Neural cell (in vitro differentiated cells): ENCODE measurements at regions not wholly inside any gene's neighbourhood (a gene's known extent, or its start where the extent isn't known, plus 50 kb on each side); places are given as distances from the start of the nearest gene placed in this dataset.

Experiments used
- H2AFZ ChIP-seq: fragments of 200-600, 300-800 bp; sonication (generic), shearing (Covaris generic); 2 replicates; pipeline ENCODE4 v1.6.0; 2014; ENCODE audit warnings: low read depth, mild to moderate bottlenecking, antibody characterized with exemption, low read length, moderate library complexity
- H3F3A ChIP-seq: fragments of 200-600 bp; shearing (Covaris generic); 2 replicates; pipeline ENCODE4 v1.6.1; 2016; ENCODE audit warnings: mild to moderate bottlenecking, moderate library complexity, mixed read lengths, antibody characterized with exemption, low read length; ENCODE audit not compliant: insufficient read depth, poor library complexity, severe bottlenecking
- H3K27ac ChIP-seq: fragments of 200-600, 300-800 bp; sonication (generic), shearing (Covaris generic); 2 replicates; pipeline ENCODE4 v1.5.1; 2014; ENCODE audit warnings: mild to moderate bottlenecking, low read length, moderate library complexity
- H3K27me3 ChIP-seq: fragments of 300-800, 200-600 bp; sonication (generic), shearing (Covaris generic); 2 replicates; pipeline ENCODE4 v1.6.0; 2014; ENCODE audit warnings: mild to moderate bottlenecking, low read depth, low read length, moderate library complexity; ENCODE audit not compliant: insufficient read depth
- H3K36me3 ChIP-seq: fragments of 300-800, 200-600 bp; sonication (generic), shearing (Covaris generic); 2 replicates; pipeline ENCODE4 v1.5.1; 2014; ENCODE audit warnings: mild to moderate bottlenecking, antibody characterized with exemption, low read length, moderate library complexity; ENCODE audit not compliant: insufficient read depth
- H3K4me2 ChIP-seq: fragments of 300-800, 200-600 bp; sonication (generic), shearing (Covaris generic); 2 replicates; pipeline ENCODE4 v1.6.0; 2014; ENCODE audit warnings: mild to moderate bottlenecking, low read length
- H3K4me3 ChIP-seq: fragments of 300-800, 200-600 bp; sonication (generic), shearing (Covaris generic); 2 replicates; pipeline ENCODE4 v1.5.1; 2014; ENCODE audit warnings: mild to moderate bottlenecking, low read length, moderate library complexity
- H3K79me2 ChIP-seq: fragments of 200-600 bp; shearing (Covaris generic); replicated peaks from 2 replicates; pipeline ENCODE4 v1.6.0; 2014; ENCODE audit warnings: mild to moderate bottlenecking, low read length, moderate library complexity; ENCODE audit not compliant: insufficient read depth
- H3K9ac ChIP-seq: fragments of 300-800, 200-600 bp; sonication (generic), shearing (Covaris generic); 2 replicates; pipeline ENCODE4 v1.6.1; 2016; ENCODE audit warnings: mild to moderate bottlenecking, low read length, mixed read lengths
- H3K9me2 ChIP-seq: fragments of 200-600 bp; shearing (Covaris generic); 2 replicates; pipeline ENCODE4 v1.6.1; 2016; ENCODE audit warnings: mild to moderate bottlenecking, low read length, mixed read lengths; ENCODE audit not compliant: insufficient read depth
- H3K9me3 ChIP-seq: fragments of 200-600, 300-800 bp; sonication (generic), shearing (Covaris generic); 2 replicates; pipeline ENCODE4 v1.6.1; 2016; ENCODE audit warnings: mild to moderate bottlenecking, mixed run types, low read length, moderate library complexity, mixed read lengths
- H4K20me1 ChIP-seq: fragments of 200-600 bp; shearing (Covaris generic); 2 replicates; pipeline ENCODE4 v1.6.1; 2016; ENCODE audit warnings: mild to moderate bottlenecking, mixed run types; ENCODE audit not compliant: insufficient read depth
- CTCF ChIP-seq: fragments of 450-650 bp; IDR thresholded peaks from 2 replicates; pipeline ENCODE4 v1.5.1; 2014; ENCODE audit warnings: antibody characterized with exemption, mild to moderate bottlenecking, moderate library complexity; ENCODE audit not compliant: poor library complexity, severe bottlenecking
- EP300 ChIP-seq: fragments of 450-650 bp; conservative IDR thresholded peaks from 2 replicates; pipeline ENCODE4 v1.6.1; 2014; ENCODE audit warnings: antibody characterized with exemption, mild to moderate bottlenecking, moderate library complexity; ENCODE audit not compliant: poor library complexity, severe bottlenecking
- EZH2 ChIP-seq: fragments of 200-600, 300-800 bp; shearing (Covaris generic), sonication (generic); IDR thresholded peaks from 2 replicates; pipeline ENCODE4 v1.6.1; 2014; ENCODE audit warnings: antibody characterized with exemption, low read length, borderline replicate concordance, mild to moderate bottlenecking; ENCODE audit not compliant: insufficient read depth, poor library complexity, severe bottlenecking
- MXI1 ChIP-seq: fragments of 450-650 bp; conservative IDR thresholded peaks from 2 replicates; pipeline ENCODE4 v1.6.1; 2014; ENCODE audit warnings: antibody characterized with exemption, mild to moderate bottlenecking; ENCODE audit not compliant: poor library complexity, severe bottlenecking
- POLR2AphosphoS5 ChIP-seq: IDR thresholded peaks from 2 replicates; pipeline ENCODE4 v1.6.1; 2012
- RAD21 ChIP-seq: fragments of 450-650 bp; conservative IDR thresholded peaks from 2 replicates; pipeline ENCODE4 v1.6.1; 2014; ENCODE audit warnings: antibody characterized with exemption, mild to moderate bottlenecking, moderate library complexity
- REST ChIP-seq: IDR thresholded peaks from 2 replicates; pipeline ENCODE4 v1.6.1; 2012; ENCODE audit warnings: borderline replicate concordance
- SMC3 ChIP-seq: fragments of 450-650 bp; conservative IDR thresholded peaks from 2 replicates; pipeline ENCODE4 v1.6.1; 2014; ENCODE audit warnings: antibody characterized with exemption, mild to moderate bottlenecking, moderate library complexity; ENCODE audit not compliant: poor library complexity
- TAF1 ChIP-seq: IDR thresholded peaks from 2 replicates; pipeline ENCODE4 v1.6.1; 2012; ENCODE audit warnings: low read depth

GRCh38 chr5:120252839-120253238, 211.3 kb upstream of the PRR16 start:
- Histone ChIP-seq H4K20me1 (no peaks in the 10 kb centered on the region), H3K9me3 (no peaks in the 10 kb centered on the region), H3K4me2 (no peak overlapping the region), H3F3A (no peaks in the 10 kb centered on the region), H3K9me2 (no peaks in the 10 kb centered on the region), H3K4me3 (no peak overlapping the region), H3K36me3 (no peaks in the 10 kb centered on the region), H3K9ac (no peak overlapping the region), H3K27ac (no peak overlapping the region), H3K79me2 (no peaks in the 10 kb centered on the region), H2AFZ (no peak overlapping the region), H3K27me3 (no peaks in the 10 kb centered on the region)
- TF ChIP-seq RAD21 = no peak
- no peak for TF ChIP-seq EP300
- no peak for TF ChIP-seq CTCF
- no peak for TF ChIP-seq TAF1

- TF ChIP-seq RAD21 = no peak
- TF ChIP-seq MXI1 = no peak
- no peak for TF ChIP-seq EP300
- TF ChIP-seq SMC3 = no peak
- no peak for TF ChIP-seq CTCF
- TF ChIP-seq REST = no peak
- TF ChIP-seq EZH2 = no peak
- no peak for TF ChIP-seq TAF1
- no peak for TF ChIP-seq POLR2AphosphoS5
- no peaks in the 10 kb centered on the region for H3K27me3 ChIP-seq
Observed at GRCh38 chr5:120254385-120254784, 209.7 kb upstream of the PRR16 start.

More at GRCh38 chr5:120254385-120254784, 209.7 kb upstream of the PRR16 start:
- no peak overlapping the region for H2AFZ ChIP-seq
- no peaks in the 10 kb centered on the region for H3K9me2 ChIP-seq
- H3K36me3 ChIP-seq = no peaks in the 10 kb centered on the region
- no peaks in the 10 kb centered on the region for H3K9me3 ChIP-seq
- no peak overlapping the region for H3K4me3 ChIP-seq
- no peaks in the 10 kb centered on the region for H3F3A ChIP-seq
- H3K9ac ChIP-seq = no peak overlapping the region
- no peaks in the 10 kb centered on the region for H4K20me1 ChIP-seq
- H3K27ac ChIP-seq = no peak overlapping the region
- H3K79me2 ChIP-seq = no peaks in the 10 kb centered on the region
- no peak overlapping the region for H3K4me2 ChIP-seq
